WTC11 (cell line): ENCODE measurements at regions not wholly inside any gene's neighbourhood (a gene's known extent, or its start where the extent isn't known, plus 50 kb on each side); places are given as distances from the start of the nearest gene placed in this dataset.

ENCODE experiments used
- ATAC-seq: fragments of 200-7000 bp; cut with Tn5 transposase; 2 replicates; pipeline ENCODE4 v1.10.0; 2021; ENCODE audit warnings: mild to moderate bottlenecking, moderate library complexity
- CTCF ChIA-PET: fragments of 300-600 bp; sonication (Branson Sonifier 250); formaldehyde crosslinking; loops from one replicate; lab custom pipeline; 2021; ENCODE audit warnings: antibody characterized with exemption; lab: Charles Lee
- POLR2A ChIA-PET: fragments of 350-600 bp; sonication (Branson Sonifier 250); formaldehyde crosslinking; loops from one replicate; lab custom pipeline; 2021; ENCODE audit warnings: antibody characterized with exemption; lab: Charles Lee
- DNase-seq: peaks from one replicate; pipeline ENCODE4 v3.0.0; 2021; ENCODE audit warnings: low spot score
- H3K27ac Mint-ChIP-seq: 2 replicates; pipeline ENCODE4 v1.8.0; 2021; ENCODE audit warnings: mixed read lengths
- H3K27me3 Mint-ChIP-seq: 2 replicates; pipeline ENCODE4 v1.8.0; 2021; ENCODE audit warnings: low read depth, mild to moderate bottlenecking, moderate library complexity, mixed read lengths
- H3K36me3 Mint-ChIP-seq: 2 replicates; pipeline ENCODE4 v1.8.0; 2021; ENCODE audit warnings: mixed read lengths
- H3K4me1 Mint-ChIP-seq: 2 replicates; pipeline ENCODE4 v1.8.0; 2022; ENCODE audit warnings: mixed read lengths
- H3K4me3 Mint-ChIP-seq: 2 replicates; pipeline ENCODE4 v1.8.0; 2021; ENCODE audit warnings: mild to moderate bottlenecking, moderate library complexity, mixed read lengths
- H3K9me3 Mint-ChIP-seq: 2 replicates; pipeline ENCODE4 v1.8.0; 2021; ENCODE audit warnings: mixed read lengths
- CREB1 ChIP-seq: sonication (generic); formaldehyde crosslinking; IDR thresholded peaks from 2 replicates; pipeline ENCODE4 v1.8.0; 2023; ENCODE audit warnings: mild to moderate bottlenecking, missing genetic modification reagents
- E2F4 ChIP-seq: sonication (generic); formaldehyde crosslinking; IDR thresholded peaks from 2 replicates; pipeline ENCODE4 v1.8.1; 2022; ENCODE audit warnings: low read depth, mild to moderate bottlenecking, moderate library complexity, missing genetic modification reagents, borderline replicate concordance
- ERG ChIP-seq: fragments of 250-450 bp; sonication (Bioruptor Pico); IDR thresholded peaks from 2 replicates; pipeline ENCODE4 v1.8.0; 2021; ENCODE audit warnings: mild to moderate bottlenecking
- ESRRA ChIP-seq: sonication (generic); formaldehyde crosslinking; IDR thresholded peaks from 2 replicates; pipeline ENCODE4 v1.8.1; 2022; ENCODE audit warnings: mild to moderate bottlenecking, missing genetic modification reagents, borderline replicate concordance
- FOXK1 ChIP-seq: sonication (generic); formaldehyde crosslinking; IDR thresholded peaks from 2 replicates; pipeline ENCODE4 v1.8.0; 2022; ENCODE audit warnings: mild to moderate bottlenecking, moderate library complexity, missing genetic modification reagents
- GABPB1 ChIP-seq: sonication (generic); formaldehyde crosslinking; IDR thresholded peaks from 2 replicates; pipeline ENCODE4 v1.8.1; 2023; ENCODE audit warnings: mild to moderate bottlenecking, missing genetic modification reagents
- GTF2I ChIP-seq: fragments of 250-450 bp; sonication (Bioruptor Pico); conservative IDR thresholded peaks from 2 replicates; pipeline ENCODE4 v1.4.0; 2021; ENCODE audit warnings: mild to moderate bottlenecking
- IRF1 ChIP-seq: sonication (generic); formaldehyde crosslinking; IDR thresholded peaks from 2 replicates; pipeline ENCODE4 v1.8.0; 2023; ENCODE audit warnings: missing genetic modification reagents
- IRF2 ChIP-seq: sonication (generic); formaldehyde crosslinking; IDR thresholded peaks from 2 replicates; pipeline ENCODE4 v1.8.0; 2022; ENCODE audit warnings: low read depth, missing genetic modification reagents, borderline replicate concordance
- PREB ChIP-seq: sonication (generic); formaldehyde crosslinking; IDR thresholded peaks from 2 replicates; pipeline ENCODE4 v1.8.1; 2022; ENCODE audit warnings: mild to moderate bottlenecking, missing genetic modification reagents, moderate library complexity, borderline replicate concordance
- RELA ChIP-seq: sonication (generic); formaldehyde crosslinking; IDR thresholded peaks from 2 replicates; pipeline ENCODE4 v1.8.1; 2022; ENCODE audit warnings: missing genetic modification reagents, mild to moderate bottlenecking, borderline replicate concordance
- RORB ChIP-seq: fragments of 250-450 bp; sonication (Bioruptor Pico); IDR thresholded peaks from 2 replicates; pipeline ENCODE4 v1.9.0; 2021; ENCODE audit warnings: mild to moderate bottlenecking
- TCF7 ChIP-seq: sonication (generic); formaldehyde crosslinking; IDR thresholded peaks from 2 replicates; pipeline ENCODE4 v1.8.0; 2022; ENCODE audit warnings: mild to moderate bottlenecking, low read depth, missing genetic modification reagents, moderate library complexity
- TP53 ChIP-seq: sonication (generic); formaldehyde crosslinking; IDR thresholded peaks from 2 replicates; pipeline ENCODE4 v1.8.1; 2023; ENCODE audit warnings: mild to moderate bottlenecking, missing genetic modification reagents
- ZBTB43 ChIP-seq: sonication (generic); formaldehyde crosslinking; IDR thresholded peaks from 2 replicates; pipeline ENCODE4 v1.8.1; 2023; ENCODE audit warnings: mild to moderate bottlenecking, missing genetic modification reagents
- ZNF423 ChIP-seq: fragments of 250-450 bp; sonication (Bioruptor Pico); IDR thresholded peaks from 2 replicates; pipeline ENCODE4 v2.1.2; 2022; ENCODE audit warnings: mild to moderate bottlenecking, moderate library complexity
- TF ChIP-seq, protein P1 (sequence below): fragments of 250-450 bp; sonication (Bioruptor Pico); IDR thresholded peaks from 2 replicates; pipeline ENCODE4 v1.9.0; 2021; ENCODE audit warnings: mild to moderate bottlenecking
- TF ChIP-seq, protein P2 (sequence below): sonication (generic); formaldehyde crosslinking; IDR thresholded peaks from 2 replicates; pipeline ENCODE4 v1.8.1; 2022; ENCODE audit warnings: mild to moderate bottlenecking, moderate library complexity, missing genetic modification reagents
- TF ChIP-seq, protein P3 (sequence below): sonication (generic); formaldehyde crosslinking; IDR thresholded peaks from 2 replicates; pipeline ENCODE4 v1.8.1; 2023; ENCODE audit warnings: mild to moderate bottlenecking, missing genetic modification reagents
- TF ChIP-seq, protein P4 (sequence below): fragments of 250-450 bp; sonication (Bioruptor Pico); IDR thresholded peaks from 2 replicates; pipeline ENCODE4 v2.1.2; 2022; ENCODE audit warnings: mild to moderate bottlenecking, moderate library complexity

DNA sequence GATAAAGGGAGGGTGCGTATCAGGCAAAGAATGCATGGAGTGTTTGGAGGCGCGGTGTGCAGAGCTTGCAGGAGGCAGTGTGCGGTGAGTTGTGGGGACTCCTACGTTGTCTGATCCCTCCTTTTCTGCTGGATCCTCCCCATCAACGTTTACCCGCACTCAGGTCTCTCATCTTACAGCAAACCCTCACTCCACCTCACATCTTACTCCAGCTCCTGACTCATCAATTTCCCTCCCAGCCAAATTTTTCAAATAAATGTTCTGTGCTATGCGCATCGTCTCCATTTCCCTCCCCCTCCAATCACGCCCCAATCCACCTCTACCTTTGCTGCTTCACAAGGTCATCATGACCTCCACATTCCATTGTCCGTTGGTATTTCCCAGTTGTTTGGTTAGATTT is 138.9 kb upstream of the KLF4 start (continued):
- TF ChIP-seq E2F4 (CRISPR knock-in tag), result no peak
- TF ChIP-seq RELA (CRISPR knock-in tag), result no peak
- no peak for TF ChIP-seq RORB (CRISPR knock-in tag)
- no peak for TF ChIP-seq GTF2I (CRISPR knock-in tag)
- TF ChIP-seq IRF2, result no peak
- TF ChIP-seq, protein P1, sequence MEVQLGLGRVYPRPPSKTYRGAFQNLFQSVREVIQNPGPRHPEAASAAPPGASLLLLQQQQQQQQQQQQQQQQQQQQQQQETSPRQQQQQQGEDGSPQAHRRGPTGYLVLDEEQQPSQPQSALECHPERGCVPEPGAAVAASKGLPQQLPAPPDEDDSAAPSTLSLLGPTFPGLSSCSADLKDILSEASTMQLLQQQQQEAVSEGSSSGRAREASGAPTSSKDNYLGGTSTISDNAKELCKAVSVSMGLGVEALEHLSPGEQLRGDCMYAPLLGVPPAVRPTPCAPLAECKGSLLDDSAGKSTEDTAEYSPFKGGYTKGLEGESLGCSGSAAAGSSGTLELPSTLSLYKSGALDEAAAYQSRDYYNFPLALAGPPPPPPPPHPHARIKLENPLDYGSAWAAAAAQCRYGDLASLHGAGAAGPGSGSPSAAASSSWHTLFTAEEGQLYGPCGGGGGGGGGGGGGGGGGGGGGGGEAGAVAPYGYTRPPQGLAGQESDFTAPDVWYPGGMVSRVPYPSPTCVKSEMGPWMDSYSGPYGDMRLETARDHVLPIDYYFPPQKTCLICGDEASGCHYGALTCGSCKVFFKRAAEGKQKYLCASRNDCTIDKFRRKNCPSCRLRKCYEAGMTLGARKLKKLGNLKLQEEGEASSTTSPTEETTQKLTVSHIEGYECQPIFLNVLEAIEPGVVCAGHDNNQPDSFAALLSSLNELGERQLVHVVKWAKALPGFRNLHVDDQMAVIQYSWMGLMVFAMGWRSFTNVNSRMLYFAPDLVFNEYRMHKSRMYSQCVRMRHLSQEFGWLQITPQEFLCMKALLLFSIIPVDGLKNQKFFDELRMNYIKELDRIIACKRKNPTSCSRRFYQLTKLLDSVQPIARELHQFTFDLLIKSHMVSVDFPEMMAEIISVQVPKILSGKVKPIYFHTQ (CRISPR knock-in tag), result no peak
- no peak for TF ChIP-seq ZNF423 (CRISPR knock-in tag)
- TF ChIP-seq, all 79 proteins: peak for 0

DNA sequence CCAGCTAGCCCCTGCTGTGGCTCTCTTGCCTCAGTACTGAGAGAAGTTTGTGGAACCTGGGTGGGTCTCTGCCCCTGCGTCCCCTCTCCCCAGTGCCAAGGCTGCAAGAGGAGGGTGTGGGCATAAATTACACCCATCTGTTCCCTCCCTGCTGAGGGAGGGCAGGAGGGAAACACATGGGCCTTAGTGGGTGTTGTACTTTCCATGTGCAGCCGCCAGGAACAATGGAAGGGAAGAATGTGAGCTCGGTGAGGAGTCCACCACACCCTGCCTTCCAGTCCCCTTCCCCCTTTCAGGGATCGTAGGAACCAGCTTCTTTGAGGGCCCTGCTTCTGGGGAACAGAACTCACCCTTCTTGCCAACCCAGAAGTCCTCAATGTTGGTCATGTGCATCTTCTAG is 138.2 kb upstream of the KLF4 start:
- H3K9me3 Mint-ChIP-seq, result no peaks in the 10 kb centered on the region
- peaks cover 8% of the 10 kb centered on the region; the same call in 1 of the 2 replicates for H3K27me3 Mint-ChIP-seq
- no peak; the same call in 1 of the 2 replicates for ATAC-seq
- no peak for DNase-seq
- peaks cover 42% of the 10 kb centered on the region for H3K4me1 Mint-ChIP-seq
- TF ChIP-seq, protein P2, sequence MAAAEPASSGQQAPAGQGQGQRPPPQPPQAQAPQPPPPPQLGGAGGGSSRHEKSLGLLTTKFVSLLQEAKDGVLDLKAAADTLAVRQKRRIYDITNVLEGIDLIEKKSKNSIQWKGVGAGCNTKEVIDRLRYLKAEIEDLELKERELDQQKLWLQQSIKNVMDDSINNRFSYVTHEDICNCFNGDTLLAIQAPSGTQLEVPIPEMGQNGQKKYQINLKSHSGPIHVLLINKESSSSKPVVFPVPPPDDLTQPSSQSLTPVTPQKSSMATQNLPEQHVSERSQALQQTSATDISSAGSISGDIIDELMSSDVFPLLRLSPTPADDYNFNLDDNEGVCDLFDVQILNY, result no peak
- POLR2A ChIA-PET, result no interaction called here
- H3K27ac Mint-ChIP-seq, result no peak overlapping the region
- CTCF ChIA-PET, result no interaction called here
- no peak overlapping the region for H3K4me3 Mint-ChIP-seq
- no peaks in the 10 kb centered on the region for H3K36me3 Mint-ChIP-seq

GRCh38 chr9:107626118-107626517 is 136.5 kb upstream of the KLF4 start:
- ChIA-PET POLR2A (interaction anchor here (0.7 kb wide), 1 partner anchor 166 kb away, joined by 3 read pairs; no protein-coding TSS in a partner anchor), CTCF (no interaction called here)
- H3K27me3 Mint-ChIP-seq, result peaks cover 6% of the 10 kb centered on the region; the same call in 1 of the 2 replicates
- no peaks in the 10 kb centered on the region for H3K9me3 Mint-ChIP-seq
- DNase-seq (no peak), ATAC-seq (no peak)
- H3K27ac Mint-ChIP-seq, result no peak overlapping the region
- peaks cover 25% of the 10 kb centered on the region for H3K4me1 Mint-ChIP-seq
- no peak overlapping the region for H3K4me3 Mint-ChIP-seq
- H3K36me3 Mint-ChIP-seq, result no peaks in the 10 kb centered on the region
- TF ChIP-seq, protein P3, sequence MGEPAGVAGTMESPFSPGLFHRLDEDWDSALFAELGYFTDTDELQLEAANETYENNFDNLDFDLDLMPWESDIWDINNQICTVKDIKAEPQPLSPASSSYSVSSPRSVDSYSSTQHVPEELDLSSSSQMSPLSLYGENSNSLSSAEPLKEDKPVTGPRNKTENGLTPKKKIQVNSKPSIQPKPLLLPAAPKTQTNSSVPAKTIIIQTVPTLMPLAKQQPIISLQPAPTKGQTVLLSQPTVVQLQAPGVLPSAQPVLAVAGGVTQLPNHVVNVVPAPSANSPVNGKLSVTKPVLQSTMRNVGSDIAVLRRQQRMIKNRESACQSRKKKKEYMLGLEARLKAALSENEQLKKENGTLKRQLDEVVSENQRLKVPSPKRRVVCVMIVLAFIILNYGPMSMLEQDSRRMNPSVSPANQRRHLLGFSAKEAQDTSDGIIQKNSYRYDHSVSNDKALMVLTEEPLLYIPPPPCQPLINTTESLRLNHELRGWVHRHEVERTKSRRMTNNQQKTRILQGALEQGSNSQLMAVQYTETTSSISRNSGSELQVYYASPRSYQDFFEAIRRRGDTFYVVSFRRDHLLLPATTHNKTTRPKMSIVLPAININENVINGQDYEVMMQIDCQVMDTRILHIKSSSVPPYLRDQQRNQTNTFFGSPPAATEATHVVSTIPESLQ (CRISPR knock-in tag), result no peak
- TF ChIP-seq ESRRA (no peak), TP53 (no peak), PREB (CRISPR knock-in tag) (no peak), ZBTB43 (CRISPR knock-in tag) (no peak), FOXK1 (CRISPR knock-in tag) (no peak), ERG (CRISPR knock-in tag) (no peak), GABPB1 (CRISPR knock-in tag) (no peak), IRF1 (CRISPR knock-in tag) (no peak), TCF7 (CRISPR knock-in tag) (no peak), CREB1 (CRISPR knock-in tag) (no peak)
- TF ChIP-seq, protein P4, sequence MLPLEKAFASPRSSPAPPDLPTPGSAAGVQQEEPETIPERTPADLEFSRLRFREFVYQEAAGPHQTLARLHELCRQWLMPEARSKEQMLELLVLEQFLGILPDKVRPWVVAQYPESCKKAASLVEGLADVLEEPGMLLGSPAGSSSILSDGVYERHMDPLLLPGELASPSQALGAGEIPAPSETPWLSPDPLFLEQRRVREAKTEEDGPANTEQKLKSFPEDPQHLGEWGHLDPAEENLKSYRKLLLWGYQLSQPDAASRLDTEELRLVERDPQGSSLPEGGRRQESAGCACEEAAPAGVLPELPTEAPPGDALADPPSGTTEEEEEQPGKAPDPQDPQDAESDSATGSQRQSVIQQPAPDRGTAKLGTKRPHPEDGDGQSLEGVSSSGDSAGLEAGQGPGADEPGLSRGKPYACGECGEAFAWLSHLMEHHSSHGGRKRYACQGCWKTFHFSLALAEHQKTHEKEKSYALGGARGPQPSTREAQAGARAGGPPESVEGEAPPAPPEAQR (CRISPR knock-in tag), result no peak
